Endothelial cell of umbilical vein (primary cell): ENCODE measurements at regions not wholly inside any gene's neighbourhood (a gene's known extent, or its start where the extent isn't known, plus 50 kb on each side); places are given as distances from the start of the nearest gene placed in this dataset.

ENCODE experiments used
- JUN ChIP-seq: IDR thresholded peaks from 2 replicates; pipeline ENCODE4 v1.6.1; 2011; ENCODE audit warnings: borderline replicate concordance, low read depth; ENCODE audit not compliant: insufficient read length, insufficient read depth
- TF ChIP-seq, protein P1 (sequence below), 2 donors: IDR thresholded peaks; 1 replicate in 1 of 2; 2 replicates in 1 of 2; pipeline ENCODE4 v1.5.1; 2011; ENCODE audit warnings: low read length in 2 of 2, mild to moderate bottlenecking in 2 of 2, moderate library complexity in 2 of 2, control low read depth in 1 of 2, inconsistent platforms in 1 of 2, low read depth in 1 of 2; ENCODE audit not compliant: insufficient read depth in 1 of 2; ENCODE audit errors: extremely low read depth in 1 of 2

- TF ChIP-seq, protein P1, sequence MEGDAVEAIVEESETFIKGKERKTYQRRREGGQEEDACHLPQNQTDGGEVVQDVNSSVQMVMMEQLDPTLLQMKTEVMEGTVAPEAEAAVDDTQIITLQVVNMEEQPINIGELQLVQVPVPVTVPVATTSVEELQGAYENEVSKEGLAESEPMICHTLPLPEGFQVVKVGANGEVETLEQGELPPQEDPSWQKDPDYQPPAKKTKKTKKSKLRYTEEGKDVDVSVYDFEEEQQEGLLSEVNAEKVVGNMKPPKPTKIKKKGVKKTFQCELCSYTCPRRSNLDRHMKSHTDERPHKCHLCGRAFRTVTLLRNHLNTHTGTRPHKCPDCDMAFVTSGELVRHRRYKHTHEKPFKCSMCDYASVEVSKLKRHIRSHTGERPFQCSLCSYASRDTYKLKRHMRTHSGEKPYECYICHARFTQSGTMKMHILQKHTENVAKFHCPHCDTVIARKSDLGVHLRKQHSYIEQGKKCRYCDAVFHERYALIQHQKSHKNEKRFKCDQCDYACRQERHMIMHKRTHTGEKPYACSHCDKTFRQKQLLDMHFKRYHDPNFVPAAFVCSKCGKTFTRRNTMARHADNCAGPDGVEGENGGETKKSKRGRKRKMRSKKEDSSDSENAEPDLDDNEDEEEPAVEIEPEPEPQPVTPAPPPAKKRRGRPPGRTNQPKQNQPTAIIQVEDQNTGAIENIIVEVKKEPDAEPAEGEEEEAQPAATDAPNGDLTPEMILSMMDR (IDR thresholded peaks at IDR 0.05; ENCODE audit: extremely low read depth in 1 of 2, insufficient read depth in 1 of 2, low read depth in 1 of 2, low read length in 2 of 2): no peak
- no peak for TF ChIP-seq JUN
Measured at GRCh38 chr5:58002323-58002722, 457.6 kb downstream of the PLK2 start.
